ENCODE measurements at regions not wholly inside any gene's neighbourhood (a gene's known extent, or its start where the extent isn't known, plus 50 kb on each side); places are given as distances from the start of the nearest gene placed in this dataset.

GRCh38 chr3:135558906-135559305 lies 406.6 kb upstream of the PPP2R3A start:
- Histone ChIP-seq H3K9ac (ENCODE audit: insufficient read depth, low read length, poor library complexity, severe bottlenecking) (no peak overlapping the region), H3K4me2 (replicated peaks; ENCODE audit: extremely low read depth, low read length, poor library complexity, severe bottlenecking) (no peak overlapping the region), H3K79me2 (ENCODE audit: insufficient read depth, low read length) (no peaks in the 10 kb centered on the region), H2AFZ (ENCODE audit: insufficient read depth, low read depth, low read length, poor library complexity, severe bottlenecking) (no peak overlapping the region), H3K36me3 (replicated peaks in 1 of 2; ENCODE audit: control insufficient read depth in 1 of 2, insufficient read depth in 2 of 2, low read length in 2 of 2) (no peaks in the 10 kb centered on the region), H3K4me3 (replicated peaks in 1 of 3; ENCODE audit: low read depth in 2 of 3, low read length in 3 of 3) (no peak overlapping the region), H3K4me1 (ENCODE audit: control insufficient read depth in 1 of 2, insufficient read depth in 2 of 2, low read length in 2 of 2) (no peaks in the 10 kb centered on the region), H3K27ac (ENCODE audit: low read depth in 1 of 2, low read length in 2 of 2) (no peak overlapping the region), H3K27me3 (ENCODE audit: control insufficient read depth in 2 of 2, insufficient read depth in 2 of 2, low read length in 2 of 2) (no peaks in the 10 kb centered on the region), H3K9me3 (replicated peaks in 1 of 2; ENCODE audit: control insufficient read depth in 1 of 2, insufficient read depth in 1 of 2, low read length in 2 of 2) (peaks cover 0 to 3% of the 10 kb centered on the region in 2 donors), H4K20me1 (ENCODE audit: insufficient read depth, low read length) (no peaks in the 10 kb centered on the region)
- H3K36me3 Mint-ChIP-seq, result no peaks in the 10 kb centered on the region
- H3K27ac Mint-ChIP-seq, result no peak overlapping the region
- no peaks in the 10 kb centered on the region for H3K4me1 Mint-ChIP-seq
- no peak for TF ChIP-seq CTCF (IDR thresholded peaks at IDR 0.05)
- no peak for DNase-seq
- intact Hi-C loops (cut with micrococcal nuclease), result no loop called here
- no CpG with 5 or more reads among the region's 2 CpGs for WGBS (ENCODE audit: insufficient coverage)
- peaks cover 0 to 12% (median 4%) of the 10 kb centered on the region in 7 donors for H3K9me3 Mint-ChIP-seq
- no peaks in the 10 kb centered on the region for H3K27me3 Mint-ChIP-seq (ENCODE audit: low read depth in 3 of 3)
- H3K4me3 Mint-ChIP-seq, result no peak overlapping the region

- Mint-ChIP-seq H3K36me3 (no peaks in the 10 kb centered on the region), H3K4me1 (no peaks in the 10 kb centered on the region), H3K9me3 (peaks cover 0 to 8% (median 6%) of the 10 kb centered on the region in 7 donors), H3K27ac (no peak overlapping the region), H3K27me3 (ENCODE audit: low read depth in 3 of 3) (no peaks in the 10 kb centered on the region), H3K4me3 (no peak overlapping the region)
- no peak overlapping the region for H3K4me3 ChIP-seq (replicated peaks in 1 of 3; ENCODE audit: low read depth in 2 of 3, low read length in 3 of 3)
- no peak overlapping the region for H2AFZ ChIP-seq (ENCODE audit: insufficient read depth, low read depth, low read length, poor library complexity, severe bottlenecking)
- H3K9ac ChIP-seq (ENCODE audit: insufficient read depth, low read length, poor library complexity, severe bottlenecking), result no peak overlapping the region
- H3K27ac ChIP-seq (ENCODE audit: low read depth in 1 of 2, low read length in 2 of 2), result no peak overlapping the region
- no peaks in the 10 kb centered on the region for H3K79me2 ChIP-seq (ENCODE audit: insufficient read depth, low read length)
- no peaks in the 10 kb centered on the region for H3K4me1 ChIP-seq (ENCODE audit: control insufficient read depth in 1 of 2, insufficient read depth in 2 of 2, low read length in 2 of 2)
- no peak for DNase-seq
- H3K36me3 ChIP-seq (replicated peaks in 1 of 2; ENCODE audit: control insufficient read depth in 1 of 2, insufficient read depth in 2 of 2, low read length in 2 of 2), result no peaks in the 10 kb centered on the region
- WGBS (ENCODE audit: insufficient coverage), result 86% methylated on average over 3 of the region's 5 CpGs
- peaks cover 3 to 7% of the 10 kb centered on the region in 2 donors for H3K9me3 ChIP-seq (replicated peaks in 1 of 2; ENCODE audit: control insufficient read depth in 1 of 2, insufficient read depth in 1 of 2, low read length in 2 of 2)
- no peak overlapping the region for H3K4me2 ChIP-seq (replicated peaks; ENCODE audit: extremely low read depth, low read length, poor library complexity, severe bottlenecking)
- intact Hi-C loops (cut with micrococcal nuclease), result no loop called here
- H4K20me1 ChIP-seq (ENCODE audit: insufficient read depth, low read length), result no peaks in the 10 kb centered on the region
- no peaks in the 10 kb centered on the region for H3K27me3 ChIP-seq (ENCODE audit: control insufficient read depth in 2 of 2, insufficient read depth in 2 of 2, low read length in 2 of 2)
- TF ChIP-seq CTCF (IDR thresholded peaks at IDR 0.05), result no peak
These were observed 405.7 kb upstream of the PPP2R3A start for GRCh38 chr3:135559802-135560201.
